WI38 (cell line): ENCODE measurements at regions not wholly inside any gene's neighbourhood (a gene's known extent, or its start where the extent isn't known, plus 50 kb on each side); places are given as distances from the start of the nearest gene placed in this dataset.
"Not testable (repeated sequence)": the region's sequence is repeated elsewhere in the genome, so short reads cannot be mapped to it uniquely, and the experiment has no call there.

ENCODE experiments used
- H3K4me3 ChIP-seq: 2 replicates; pipeline ENCODE4 v1.5.1; 2011; ENCODE audit warnings: low read depth, mild to moderate bottlenecking, control low read depth, low read length
- TF ChIP-seq, protein P1 (sequence below): IDR thresholded peaks from 2 replicates; pipeline ENCODE4 v1.5.1; 2012; ENCODE audit warnings: low read depth, mild to moderate bottlenecking, control low read depth, low read length

DNA sequence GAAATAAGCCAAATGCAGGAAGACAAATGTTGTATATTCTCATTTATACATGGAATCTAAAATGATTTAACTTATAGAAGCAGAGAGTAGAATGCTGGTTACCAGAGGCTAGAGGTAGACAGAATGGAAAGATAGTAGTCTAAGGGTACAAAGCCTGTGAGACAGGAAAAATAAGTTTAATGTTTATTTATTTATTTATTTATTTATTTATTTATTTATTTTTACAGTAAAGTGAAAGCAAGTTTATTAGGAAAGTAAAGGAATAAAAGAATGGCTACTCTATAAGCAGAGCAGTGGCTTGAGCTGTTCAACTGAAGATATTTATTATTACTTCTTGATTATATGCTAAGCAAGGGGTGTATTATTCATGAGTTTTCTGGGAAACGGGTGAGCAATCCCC lies 203.2 kb downstream of the LAS1L start:
- TF ChIP-seq, protein P1, sequence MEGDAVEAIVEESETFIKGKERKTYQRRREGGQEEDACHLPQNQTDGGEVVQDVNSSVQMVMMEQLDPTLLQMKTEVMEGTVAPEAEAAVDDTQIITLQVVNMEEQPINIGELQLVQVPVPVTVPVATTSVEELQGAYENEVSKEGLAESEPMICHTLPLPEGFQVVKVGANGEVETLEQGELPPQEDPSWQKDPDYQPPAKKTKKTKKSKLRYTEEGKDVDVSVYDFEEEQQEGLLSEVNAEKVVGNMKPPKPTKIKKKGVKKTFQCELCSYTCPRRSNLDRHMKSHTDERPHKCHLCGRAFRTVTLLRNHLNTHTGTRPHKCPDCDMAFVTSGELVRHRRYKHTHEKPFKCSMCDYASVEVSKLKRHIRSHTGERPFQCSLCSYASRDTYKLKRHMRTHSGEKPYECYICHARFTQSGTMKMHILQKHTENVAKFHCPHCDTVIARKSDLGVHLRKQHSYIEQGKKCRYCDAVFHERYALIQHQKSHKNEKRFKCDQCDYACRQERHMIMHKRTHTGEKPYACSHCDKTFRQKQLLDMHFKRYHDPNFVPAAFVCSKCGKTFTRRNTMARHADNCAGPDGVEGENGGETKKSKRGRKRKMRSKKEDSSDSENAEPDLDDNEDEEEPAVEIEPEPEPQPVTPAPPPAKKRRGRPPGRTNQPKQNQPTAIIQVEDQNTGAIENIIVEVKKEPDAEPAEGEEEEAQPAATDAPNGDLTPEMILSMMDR: no peak
- H3K4me3 ChIP-seq: no peak overlapping the region

- TF ChIP-seq, protein P1: no peak
- H3K4me3 ChIP-seq: no peak overlapping the region
These were observed 234.3 kb downstream of the LAS1L start for GRCh38 chrX:65300104-65300809.

- not testable (repeated sequence) for H3K4me3 ChIP-seq
These were observed 251.7 kb downstream of the LAS1L start for GRCh38 chrX:65282905-65283304.

DNA sequence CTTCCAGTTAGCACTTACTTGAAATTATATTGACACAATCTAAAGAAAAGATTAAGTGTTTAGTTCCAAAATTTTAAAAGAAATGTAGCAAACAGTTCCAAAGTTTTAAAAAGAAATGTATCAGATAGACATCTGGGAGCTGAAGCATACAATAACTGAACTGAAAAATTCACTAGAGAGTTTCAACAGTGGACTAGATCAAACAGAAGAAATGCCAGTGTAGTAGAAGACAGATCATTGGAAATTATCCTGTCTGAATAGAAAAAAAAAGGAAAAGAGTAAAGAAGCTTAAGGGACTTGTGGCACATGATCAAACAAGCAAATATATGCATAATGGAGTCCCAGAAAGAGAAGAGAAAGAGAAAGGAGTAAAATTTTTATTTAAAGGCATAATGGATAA lies 261.4 kb downstream of the LAS1L start:
- TF ChIP-seq, protein P1: no peak
- no peak overlapping the region for H3K4me3 ChIP-seq

DNA sequence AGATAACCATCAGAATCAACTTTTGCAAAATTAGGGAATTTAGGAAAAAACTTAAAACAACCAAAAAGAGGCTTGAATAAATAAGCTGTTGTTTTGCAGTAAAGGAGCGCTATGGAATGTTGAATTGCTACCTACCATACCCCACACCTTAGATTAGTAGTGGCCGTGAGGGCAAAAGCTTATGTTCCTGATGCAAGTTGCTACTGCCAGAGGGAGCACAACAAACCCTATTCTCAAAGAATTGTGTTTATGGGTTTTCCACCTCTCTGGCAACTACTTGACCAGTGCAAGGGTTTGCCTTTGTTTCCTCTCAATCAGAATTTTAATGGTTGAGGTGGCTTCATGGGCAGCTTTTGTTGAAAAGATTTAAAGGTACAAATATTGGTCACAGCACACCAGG lies 268.1 kb downstream of the LAS1L start:
- H3K4me3 ChIP-seq: no peak overlapping the region
- TF ChIP-seq, protein P1: no peak

- TF ChIP-seq, protein P1: no peak
These were observed 277.6 kb upstream of the ZC4H2 start for GRCh38 chrX:65253817-65254216.

GRCh38 chrX:65241059-65241721 lies 264.9 kb upstream of the ZC4H2 start:
- no peak overlapping the region for H3K4me3 ChIP-seq
- TF ChIP-seq, protein P1: no peak

More at GRCh38 chrX:65253817-65254216, 277.6 kb upstream of the ZC4H2 start:
- H3K4me3 ChIP-seq: no peak overlapping the region
